ENCODE measurements at regions not wholly inside any gene's neighbourhood (a gene's known extent, or its start where the extent isn't known, plus 50 kb on each side); places are given as distances from the start of the nearest gene placed in this dataset.

DNA sequence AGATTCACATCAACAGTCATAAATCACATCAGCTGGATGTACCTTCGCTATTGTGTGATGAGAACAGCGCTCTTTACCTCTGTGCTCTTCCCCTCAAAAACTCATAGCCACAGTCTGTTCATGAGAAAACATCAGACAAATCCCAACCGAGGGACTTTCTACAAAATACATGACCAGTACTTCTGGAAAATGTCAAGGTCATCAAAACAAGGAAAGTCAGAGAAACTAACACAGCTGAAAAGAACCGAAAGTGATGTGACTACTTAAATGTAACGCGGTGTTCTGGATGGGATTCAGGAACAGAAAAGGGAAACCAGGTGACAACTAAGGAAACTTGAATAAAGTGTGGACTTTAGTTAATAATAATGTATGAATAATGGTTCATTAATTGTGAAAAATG is 112.0 kb upstream of the CBLN4 start:
- H3K27me3 ChIP-seq: no peaks in the 10 kb centered on the region
- no peak overlapping the region for H3K4me3 ChIP-seq
- TF ChIP-seq, protein P1, sequence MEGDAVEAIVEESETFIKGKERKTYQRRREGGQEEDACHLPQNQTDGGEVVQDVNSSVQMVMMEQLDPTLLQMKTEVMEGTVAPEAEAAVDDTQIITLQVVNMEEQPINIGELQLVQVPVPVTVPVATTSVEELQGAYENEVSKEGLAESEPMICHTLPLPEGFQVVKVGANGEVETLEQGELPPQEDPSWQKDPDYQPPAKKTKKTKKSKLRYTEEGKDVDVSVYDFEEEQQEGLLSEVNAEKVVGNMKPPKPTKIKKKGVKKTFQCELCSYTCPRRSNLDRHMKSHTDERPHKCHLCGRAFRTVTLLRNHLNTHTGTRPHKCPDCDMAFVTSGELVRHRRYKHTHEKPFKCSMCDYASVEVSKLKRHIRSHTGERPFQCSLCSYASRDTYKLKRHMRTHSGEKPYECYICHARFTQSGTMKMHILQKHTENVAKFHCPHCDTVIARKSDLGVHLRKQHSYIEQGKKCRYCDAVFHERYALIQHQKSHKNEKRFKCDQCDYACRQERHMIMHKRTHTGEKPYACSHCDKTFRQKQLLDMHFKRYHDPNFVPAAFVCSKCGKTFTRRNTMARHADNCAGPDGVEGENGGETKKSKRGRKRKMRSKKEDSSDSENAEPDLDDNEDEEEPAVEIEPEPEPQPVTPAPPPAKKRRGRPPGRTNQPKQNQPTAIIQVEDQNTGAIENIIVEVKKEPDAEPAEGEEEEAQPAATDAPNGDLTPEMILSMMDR (IDR thresholded peaks at IDR 0.05): no peak
- TF ChIP-seq EP300 (IDR thresholded peaks at IDR 0.05): no peak
- TF ChIP-seq POLR2A (IDR thresholded peaks at IDR 0.05): no peak
- TF ChIP-seq POLR2AphosphoS5 (IDR thresholded peaks at IDR 0.05): no peak
- no peaks in the 10 kb centered on the region for H3K9me3 ChIP-seq
- no peak overlapping the region for H3K27ac ChIP-seq
- WGBS, 5 donors: 71 to 81% (median 79%) methylated on average over 6 of the region's 6 CpGs
- DNase-seq: no peak
- no peaks in the 10 kb centered on the region for H3K36me3 ChIP-seq
- intact Hi-C loops (cut with DNase I; ENCODE audit: low total_unique reads): no loop called here
- no peaks in the 10 kb centered on the region for H3K4me1 ChIP-seq

DNA sequence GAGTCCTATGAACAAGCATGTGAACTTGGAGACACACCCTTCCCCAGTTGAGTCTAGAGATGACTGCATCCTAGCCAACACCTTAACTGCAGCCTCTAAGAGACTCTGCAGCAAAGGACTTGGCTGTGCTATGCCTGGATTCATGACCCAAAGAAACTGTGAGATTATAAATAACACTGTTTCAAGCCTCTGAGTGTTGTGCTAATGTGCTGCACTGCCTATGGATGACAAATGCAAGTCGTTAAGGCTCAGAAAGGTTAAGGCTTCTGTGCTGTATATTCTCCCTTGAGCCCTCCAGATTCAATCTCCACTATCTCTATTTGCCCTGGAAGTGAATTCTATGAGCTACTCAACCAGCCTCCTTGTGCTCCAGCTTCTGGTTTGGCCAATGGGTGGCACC is 116.5 kb upstream of the CBLN4 start:
- H3K4me3 ChIP-seq: no peak overlapping the region
- 43 to 66% (median 57%) methylated on average over 1 of the region's 1 CpG for WGBS, 5 donors
- no peak for DNase-seq
- no peaks in the 10 kb centered on the region for H3K27me3 ChIP-seq
- H3K9me3 ChIP-seq: peaks cover 0 to 2% (median 0%) of the 10 kb centered on the region in 4 donors
- no peaks in the 10 kb centered on the region for H3K36me3 ChIP-seq
- intact Hi-C loops (cut with DNase I; ENCODE audit: low total_unique reads): no loop called here
- H3K27ac ChIP-seq: no peak overlapping the region
- TF ChIP-seq POLR2AphosphoS5 (IDR thresholded peaks at IDR 0.05) (no peak), POLR2A (IDR thresholded peaks at IDR 0.05) (no peak), EP300 (IDR thresholded peaks at IDR 0.05) (no peak)
- TF ChIP-seq, protein P1 (IDR thresholded peaks at IDR 0.05): no peak
- H3K4me1 ChIP-seq: no peaks in the 10 kb centered on the region

DNA sequence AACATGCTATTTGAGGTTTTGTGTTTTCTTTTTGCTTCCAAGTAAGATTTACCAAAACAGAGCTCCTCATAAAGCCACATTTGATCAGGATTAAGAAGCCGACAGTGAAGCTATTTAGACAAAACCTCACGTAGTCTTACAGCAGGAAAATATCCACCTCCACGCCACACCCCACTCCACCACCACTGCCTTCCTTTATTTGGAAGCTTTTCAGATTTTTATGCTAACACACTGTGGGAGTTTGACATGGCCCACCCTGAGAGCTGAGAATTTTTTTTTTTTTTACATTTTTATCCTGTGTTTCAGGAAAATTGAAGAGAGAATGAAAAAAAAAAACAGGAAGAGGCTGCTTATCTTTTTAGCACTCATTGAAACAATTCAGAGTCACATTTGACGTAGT is 104.8 kb upstream of the MC3R start:
- intact Hi-C loops (cut with DNase I; ENCODE audit: low total_unique reads): no loop called here
- DNase-seq: no peak
- WGBS, 5 donors: 49 to 65% (median 56%) methylated on average over 4 of the region's 4 CpGs

DNA sequence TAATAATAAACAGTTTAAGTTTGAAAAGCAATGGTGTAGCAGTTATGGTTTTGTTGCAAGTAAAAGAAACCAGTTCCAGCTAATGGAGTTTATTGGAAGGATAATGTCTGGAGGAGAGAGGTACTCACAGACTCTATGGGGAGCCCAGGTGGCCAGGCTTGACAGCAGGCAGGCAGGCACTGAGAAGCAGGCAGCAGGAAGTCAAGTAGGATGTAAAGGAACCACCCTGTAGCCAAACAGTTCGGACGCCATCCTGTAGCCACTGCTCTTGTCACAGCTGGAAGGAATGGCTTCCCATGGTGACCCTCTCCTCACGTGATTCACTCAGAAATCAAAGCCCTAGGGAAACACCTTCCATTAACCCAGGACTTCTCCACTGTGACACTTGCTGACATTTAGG is 96.7 kb upstream of the MC3R start:
- TF ChIP-seq POLR2A (IDR thresholded peaks at IDR 0.05): no peak
- Histone ChIP-seq H3K36me3 (no peaks in the 10 kb centered on the region), H3K9me3 (no peaks in the 10 kb centered on the region), H3K27me3 (peaks cover 0 to 18% (median 0%) of the 10 kb centered on the region in 3 donors), H3K4me1 (no peaks in the 10 kb centered on the region), H3K4me3 (no peak overlapping the region), H3K27ac (no peak overlapping the region)
- DNase-seq: no peak
- 34 to 49% (median 39%) methylated on average over 3 of the region's 3 CpGs for WGBS, 5 donors
- intact Hi-C loops (cut with DNase I; ENCODE audit: low total_unique reads): no loop called here

More for the DNA sequence above, 104.8 kb upstream of the MC3R start:
- H3K9me3 ChIP-seq: peaks cover 10 to 29% (median 22%) of the 10 kb centered on the region in 4 donors
- no peak overlapping the region for H3K27ac ChIP-seq
- TF ChIP-seq POLR2A (IDR thresholded peaks at IDR 0.05) (no peak), POLR2AphosphoS5 (IDR thresholded peaks at IDR 0.05) (no peak), EP300 (IDR thresholded peaks at IDR 0.05) (no peak)
- TF ChIP-seq, protein P1 (IDR thresholded peaks at IDR 0.05): no peak
- no peak overlapping the region for H3K4me3 ChIP-seq
- no peaks in the 10 kb centered on the region for H3K4me1 ChIP-seq
- no peaks in the 10 kb centered on the region for H3K27me3 ChIP-seq
- no peaks in the 10 kb centered on the region for H3K36me3 ChIP-seq

DNA sequence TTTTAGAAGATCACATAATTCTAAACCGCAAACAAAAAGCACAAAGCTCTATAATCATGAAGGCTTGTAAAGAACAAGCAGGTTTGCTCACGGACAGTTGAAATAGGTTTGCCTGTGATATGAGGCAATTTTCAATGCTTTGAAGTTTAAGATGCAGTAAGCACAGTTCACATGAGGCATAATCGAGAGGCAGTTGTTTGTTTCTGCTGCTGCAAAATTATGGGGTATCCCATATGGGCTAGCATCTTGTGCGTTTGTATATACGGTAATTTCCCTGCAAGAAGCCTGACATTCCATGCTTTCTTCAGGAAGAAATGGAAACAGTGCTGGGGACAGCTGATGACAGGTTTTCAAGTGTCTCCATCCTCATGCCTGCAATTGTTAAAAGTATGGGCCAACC is 94.6 kb upstream of the MC3R start:
- 68 to 88% (median 83%) methylated on average over 5 of the region's 5 CpGs for WGBS, 5 donors
- H3K36me3 ChIP-seq: no peaks in the 10 kb centered on the region
- no peak overlapping the region for H3K27ac ChIP-seq
- H3K4me1 ChIP-seq: no peaks in the 10 kb centered on the region
- DNase-seq: no peak
- H3K27me3 ChIP-seq: peaks cover 0 to 18% (median 0%) of the 10 kb centered on the region in 3 donors
- H3K4me3 ChIP-seq: no peak overlapping the region
- H3K9me3 ChIP-seq: no peaks in the 10 kb centered on the region
- TF ChIP-seq POLR2AphosphoS5 (IDR thresholded peaks at IDR 0.05) (no peak), EP300 (IDR thresholded peaks at IDR 0.05) (no peak), POLR2A (IDR thresholded peaks at IDR 0.05) (no peak)
- TF ChIP-seq, protein P1 (IDR thresholded peaks at IDR 0.05): no peak
- intact Hi-C loops (cut with DNase I; ENCODE audit: low total_unique reads): no loop called here
